Adrenal gland (tissue), 5 donors: ENCODE measurements at regions not wholly inside any gene's neighbourhood (a gene's known extent, or its start where the extent isn't known, plus 50 kb on each side); places are given as distances from the start of the nearest gene placed in this dataset.
A peak's percentile ranks its signal among the peaks of the same experiment; 100 is the strongest.

Experiments used
- CTCF ChIP-seq, 6 experiments: fragments of 450-650 bp in 4 of 6; fragments of 200-600 bp in 2 of 6; sonication (generic) in 1 of 6; IDR thresholded peaks; 1 replicate in 5 of 6; 2 replicates in 1 of 6; pipeline versions ENCODE4 v1.5.1 to v1.8.0; 2016 to 2021; ENCODE audit warnings: antibody characterized with exemption in 6 of 6, mild to moderate bottlenecking in 2 of 6, moderate library complexity in 1 of 6
- POLR2A ChIP-seq, 2 donors: fragments of 450-650 bp; IDR thresholded peaks; one replicate each; pipeline ENCODE4 v1.6.1; 2017; ENCODE audit warnings: antibody characterized with exemption in 2 of 2, mild to moderate bottlenecking in 2 of 2, moderate library complexity in 1 of 2
- donor health status: DM: no; HTN: no; CAD: no.

- peak in 1 of 6 experiments; percentile 13 for TF ChIP-seq CTCF (IDR thresholded peaks at IDR 0.05)
- TF ChIP-seq POLR2A (IDR thresholded peaks at IDR 0.05) = no peak
Observed at GRCh38 chr18:75130591-75131328, 78.2 kb downstream of the PTGR3 start.
